ENCODE measurements at regions not wholly inside any gene's neighbourhood (a gene's known extent, or its start where the extent isn't known, plus 50 kb on each side); places are given as distances from the start of the nearest gene placed in this dataset.

DNA sequence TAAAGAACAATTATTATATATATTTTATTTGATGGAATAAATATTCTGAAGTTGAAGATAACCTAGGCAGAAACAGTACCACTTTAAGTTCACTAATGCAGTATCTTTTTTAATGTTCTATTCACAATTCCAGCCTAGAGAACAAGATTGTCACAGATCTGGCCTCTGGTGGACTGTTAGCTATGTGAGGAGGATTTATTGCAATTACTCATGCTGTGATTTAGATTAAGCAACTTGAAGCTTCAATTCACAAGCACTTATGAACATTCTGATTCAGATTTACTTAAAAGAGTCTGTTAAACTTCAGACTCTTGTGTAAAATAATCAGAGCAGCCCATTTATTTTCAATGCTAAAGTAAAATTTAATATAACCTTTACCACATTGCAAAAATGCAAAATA is 1489.8 kb downstream of the STIM2 start:
- TF ChIP-seq, protein P1, sequence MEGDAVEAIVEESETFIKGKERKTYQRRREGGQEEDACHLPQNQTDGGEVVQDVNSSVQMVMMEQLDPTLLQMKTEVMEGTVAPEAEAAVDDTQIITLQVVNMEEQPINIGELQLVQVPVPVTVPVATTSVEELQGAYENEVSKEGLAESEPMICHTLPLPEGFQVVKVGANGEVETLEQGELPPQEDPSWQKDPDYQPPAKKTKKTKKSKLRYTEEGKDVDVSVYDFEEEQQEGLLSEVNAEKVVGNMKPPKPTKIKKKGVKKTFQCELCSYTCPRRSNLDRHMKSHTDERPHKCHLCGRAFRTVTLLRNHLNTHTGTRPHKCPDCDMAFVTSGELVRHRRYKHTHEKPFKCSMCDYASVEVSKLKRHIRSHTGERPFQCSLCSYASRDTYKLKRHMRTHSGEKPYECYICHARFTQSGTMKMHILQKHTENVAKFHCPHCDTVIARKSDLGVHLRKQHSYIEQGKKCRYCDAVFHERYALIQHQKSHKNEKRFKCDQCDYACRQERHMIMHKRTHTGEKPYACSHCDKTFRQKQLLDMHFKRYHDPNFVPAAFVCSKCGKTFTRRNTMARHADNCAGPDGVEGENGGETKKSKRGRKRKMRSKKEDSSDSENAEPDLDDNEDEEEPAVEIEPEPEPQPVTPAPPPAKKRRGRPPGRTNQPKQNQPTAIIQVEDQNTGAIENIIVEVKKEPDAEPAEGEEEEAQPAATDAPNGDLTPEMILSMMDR (IDR thresholded peaks at IDR 0.05; ENCODE audit: low read depth, low read length, missing control alignments): no peak
- no peak overlapping the region for H3K4me3 ChIP-seq (ENCODE audit: low read depth, low read length)
- in situ Hi-C loops (cut with HindIII; ENCODE audit: low sequenced_read_pairs): no loop called here
- DNase-seq (ENCODE audit: low read depth): no peak

DNA sequence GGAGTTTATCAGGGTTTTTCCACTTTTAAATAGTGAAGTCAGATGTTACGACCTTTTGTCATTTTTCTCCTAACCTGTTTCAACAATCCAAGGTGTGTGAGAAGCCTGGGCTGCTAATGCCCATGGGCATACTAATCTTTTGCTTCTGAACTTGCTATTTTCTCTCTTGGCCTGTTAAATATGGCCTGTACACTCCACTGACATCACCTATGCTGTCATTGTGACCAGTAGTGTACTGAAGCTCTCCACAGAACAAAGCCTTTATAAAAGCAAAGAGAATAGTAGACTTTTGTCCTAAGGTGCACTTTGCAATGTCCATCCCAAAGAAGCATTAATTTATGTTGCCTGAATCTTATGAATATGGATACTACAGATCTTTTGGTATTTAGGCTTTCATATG is 1490.5 kb downstream of the STIM2 start:
- in situ Hi-C loops (cut with HindIII; ENCODE audit: low sequenced_read_pairs): no loop called here
- H3K4me3 ChIP-seq (ENCODE audit: low read depth, low read length): no peak overlapping the region
- DNase-seq (ENCODE audit: low read depth): no peak
- TF ChIP-seq, protein P1 (IDR thresholded peaks at IDR 0.05; ENCODE audit: low read depth, low read length, missing control alignments): no peak

DNA sequence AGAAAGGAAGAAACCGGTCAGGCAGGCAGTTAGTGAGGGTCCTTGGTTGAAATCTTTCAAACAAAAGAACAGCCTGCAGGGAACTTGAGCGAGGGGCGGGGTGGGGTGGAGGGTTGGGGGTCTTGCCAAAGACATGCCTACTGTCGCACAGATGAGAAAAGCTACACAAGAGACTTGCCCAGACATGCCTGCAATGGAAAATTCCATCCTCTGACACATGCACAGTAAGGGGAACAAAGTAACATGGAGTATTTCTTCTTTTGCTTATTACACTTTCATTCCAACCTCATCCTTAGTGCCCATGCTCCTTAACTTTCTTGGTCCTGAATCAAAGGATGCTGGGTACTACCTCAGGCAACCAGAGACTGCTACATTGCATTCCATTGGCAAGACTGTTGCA is 1491.2 kb downstream of the STIM2 start:
- TF ChIP-seq, protein P1 (IDR thresholded peaks at IDR 0.05; ENCODE audit: low read depth, low read length, missing control alignments): no peak
- no peak for DNase-seq (ENCODE audit: low read depth)
- H3K4me3 ChIP-seq (ENCODE audit: low read depth, low read length): no peak overlapping the region
- in situ Hi-C loops (cut with HindIII; ENCODE audit: low sequenced_read_pairs): no loop called here

DNA sequence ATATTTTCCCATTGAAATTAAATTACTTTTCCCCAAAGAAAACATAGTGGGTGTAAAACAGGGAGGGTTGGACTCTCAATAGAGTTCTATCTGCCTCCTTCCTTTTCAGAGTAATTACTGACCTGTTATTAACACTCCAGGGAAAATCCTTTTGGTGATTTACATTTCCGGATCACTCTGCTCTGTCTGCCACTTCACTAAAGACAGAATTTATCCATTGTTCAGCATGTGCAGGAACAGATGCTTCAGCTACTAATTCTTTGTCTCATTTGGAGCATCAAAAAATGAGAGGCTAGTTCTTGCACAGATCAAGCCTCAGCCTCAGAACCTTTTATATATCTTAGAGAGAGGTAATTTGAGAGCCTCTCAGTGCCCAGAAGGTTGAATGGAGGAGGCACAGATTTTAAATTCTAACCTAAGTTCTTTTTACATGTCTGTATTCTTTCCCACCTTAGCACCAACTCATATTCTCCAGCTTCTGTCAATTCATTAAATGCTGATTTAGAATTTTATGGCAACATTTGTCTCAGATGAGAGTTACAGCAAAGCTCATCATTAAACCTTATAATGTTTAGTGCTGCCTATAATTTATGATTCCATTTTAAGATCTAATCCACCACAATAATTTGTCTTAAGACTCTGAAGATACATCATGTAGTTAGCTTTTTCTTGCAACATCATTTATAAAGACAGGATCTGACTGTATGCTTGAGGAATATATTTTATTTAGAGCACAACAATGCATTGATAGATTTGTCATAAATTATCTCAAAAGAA is 1494.4 kb downstream of the STIM2 start:
- TF ChIP-seq, protein P1 (IDR thresholded peaks at IDR 0.05; ENCODE audit: low read depth, low read length, missing control alignments): no peak
- no peak for DNase-seq (ENCODE audit: low read depth)
- in situ Hi-C loops (cut with HindIII; ENCODE audit: low sequenced_read_pairs): no loop called here
- H3K4me3 ChIP-seq (ENCODE audit: low read depth, low read length): no peak overlapping the region

DNA sequence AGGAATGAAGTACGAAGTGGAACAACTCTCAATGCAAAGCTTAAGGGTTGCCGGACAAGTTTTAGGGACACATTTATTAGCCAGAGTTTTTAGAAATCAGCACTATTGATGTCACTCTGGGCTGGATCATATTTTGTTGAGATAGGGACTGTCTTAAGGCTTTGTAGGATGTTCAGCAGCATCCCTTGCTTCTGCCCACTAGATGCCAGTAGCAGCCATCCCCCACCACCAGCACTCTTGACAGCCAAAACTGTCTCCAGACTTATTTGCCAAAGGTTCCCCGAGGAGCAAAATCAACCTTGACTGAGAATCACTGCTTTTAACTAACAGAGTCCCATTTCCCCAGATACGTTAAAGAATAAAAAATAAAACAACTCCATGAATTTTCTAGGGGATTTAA is 1497.3 kb downstream of the STIM2 start:
- in situ Hi-C loops (cut with HindIII; ENCODE audit: low sequenced_read_pairs): no loop called here
- DNase-seq (ENCODE audit: low read depth): no peak
- no peak overlapping the region for H3K4me3 ChIP-seq (ENCODE audit: low read depth, low read length)
- TF ChIP-seq, protein P1 (IDR thresholded peaks at IDR 0.05; ENCODE audit: low read depth, low read length, missing control alignments): no peak

DNA sequence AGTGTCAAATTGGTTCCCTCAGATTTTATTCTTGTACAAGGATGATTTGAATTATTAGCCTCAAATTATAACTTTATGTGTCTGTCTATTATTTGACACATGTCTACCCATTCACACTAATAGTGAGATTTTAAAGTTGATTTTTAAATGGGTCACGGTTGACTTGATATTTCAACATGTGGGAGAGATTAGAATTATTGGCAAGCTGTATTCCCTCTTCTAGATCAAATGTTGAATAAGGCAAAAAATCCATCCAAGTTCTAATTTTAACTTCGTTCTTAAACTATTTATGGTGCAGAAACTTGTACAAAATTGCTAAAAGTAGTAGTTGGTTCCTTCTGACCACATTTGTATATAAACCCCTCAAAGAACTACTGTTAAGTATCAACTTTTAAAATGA is 1498.0 kb downstream of the STIM2 start:
- in situ Hi-C loops (cut with HindIII; ENCODE audit: low sequenced_read_pairs): no loop called here
- no peak overlapping the region for H3K4me3 ChIP-seq (ENCODE audit: low read depth, low read length)
- TF ChIP-seq, protein P1 (IDR thresholded peaks at IDR 0.05; ENCODE audit: low read depth, low read length, missing control alignments): no peak
- no peak for DNase-seq (ENCODE audit: low read depth)

Measured in astrocyte of the cerebellum (primary cell).